ENCODE measurements at regions not wholly inside any gene's neighbourhood (a gene's known extent, or its start where the extent isn't known, plus 50 kb on each side); places are given as distances from the start of the nearest gene placed in this dataset.

GRCh38 chr2:9144617-9145016 lies 62.0 kb upstream of the ASAP2 start:
- TF ChIP-seq CTCF (IDR thresholded peaks at IDR 0.05) (no peak), POLR2A (IDR thresholded peaks at IDR 0.05) (no peak)

Data from thyroid gland (tissue), 4 donors.